Body of pancreas (tissue), 4 donors: ENCODE measurements at regions not wholly inside any gene's neighbourhood (a gene's known extent, or its start where the extent isn't known, plus 50 kb on each side); places are given as distances from the start of the nearest gene placed in this dataset.

ENCODE experiments used
- ATAC-seq: fragments of 150-250 bp; one replicate; pipeline ENCODE4 v1.9.1; 2016
- DNase-seq, 4 donors: peaks; one replicate each; pipeline ENCODE4 v3.0.0-alpha.2; 2019
- H3K27ac ChIP-seq, 4 donors: fragments of 200-600 bp; sonication (generic); 1 replicate in 3 of 4; 2 replicates in 1 of 4; pipeline versions ENCODE4 v1.5.1 to v1.6.1; 2016 to 2019; ENCODE audit warnings: mild to moderate bottlenecking in 1 of 4, mixed read lengths in 1 of 4, moderate library complexity in 1 of 4
- H3K27me3 ChIP-seq, 2 donors: fragments of 200-600 bp; sonication (generic); one replicate each; pipeline ENCODE4 v1.6.0; 2016; ENCODE audit warnings: mild to moderate bottlenecking in 1 of 2
- H3K36me3 ChIP-seq, 2 donors: fragments of 200-600 bp; sonication (generic); replicated peaks in 1 of 2; 2 replicates each; pipeline ENCODE4 v1.5.1; 2016; ENCODE audit warnings: low read depth in 2 of 2; ENCODE audit not compliant: insufficient read depth in 1 of 2
- H3K4me1 ChIP-seq: fragments of 200-600 bp; sonication (generic); one replicate; pipeline ENCODE4 v1.6.0; 2016
- H3K4me3 ChIP-seq, 2 donors: fragments of 200-600 bp; sonication (generic); 1 replicate in 1 of 2; 2 replicates in 1 of 2; pipeline ENCODE4 v1.5.1; 2016 to 2019
- H3K9me3 ChIP-seq, 3 donors: fragments of 200-600 bp; sonication (generic); 1 replicate in 2 of 3; 2 replicates in 1 of 3; pipeline ENCODE4 v1.5.1; 2016
- CTCF ChIP-seq, 7 experiments: fragments of 450-650 bp in 4 of 7; fragments of 200-600 bp in 3 of 7; sonication (generic) in 3 of 7; IDR thresholded peaks; one replicate each; pipeline ENCODE4 v1.5.1; 2016 to 2019; ENCODE audit warnings: antibody characterized with exemption in 7 of 7
- POLR2A ChIP-seq, 3 donors: fragments of 450-650 bp; IDR thresholded peaks; one replicate each; pipeline ENCODE4 v1.6.1; 2016; ENCODE audit warnings: antibody characterized with exemption in 3 of 3, mild to moderate bottlenecking in 2 of 3
- WGBS, 2 donors: methylation state at CpG; one replicate each; pipeline ENCODE4 v1.1.5; 2017; 5-methylcytosine and 5-hydroxymethylcytosine counted together
- intact Hi-C: fragments of 100-400 bp; cut with DNase I; formaldehyde crosslinking; loops from one replicate; pipeline ENCODE4 v1.15.1; 2023

GRCh38 chr9:15018096-15018637, 107.9 kb upstream of the FREM1 start:
- TF ChIP-seq POLR2A (IDR thresholded peaks at IDR 0.05) (no peak), CTCF (IDR thresholded peaks at IDR 0.05) (no peak)
- no peaks in the 10 kb centered on the region for H3K9me3 ChIP-seq
- no peaks in the 10 kb centered on the region for H3K4me1 ChIP-seq
- 72 to 95% methylated on average over 5 to 6 of the region's 6 CpGs for WGBS, 2 donors
- H3K27ac ChIP-seq: no peak overlapping the region
- H3K4me3 ChIP-seq: no peak overlapping the region
- H3K36me3 ChIP-seq: no peaks in the 10 kb centered on the region
- DNase-seq (no peak), ATAC-seq (no peak)
- no peaks in the 10 kb centered on the region for H3K27me3 ChIP-seq
- intact Hi-C loops: no loop called here

- H3K9me3 ChIP-seq: no peaks in the 10 kb centered on the region
- DNase-seq: no peak
- no peak overlapping the region for H3K27ac ChIP-seq
- no peak overlapping the region for H3K4me3 ChIP-seq
- no peaks in the 10 kb centered on the region for H3K4me1 ChIP-seq
- TF ChIP-seq POLR2A (IDR thresholded peaks at IDR 0.05) (no peak), CTCF (IDR thresholded peaks at IDR 0.05) (no peak)
- H3K36me3 ChIP-seq: no peaks in the 10 kb centered on the region
- ATAC-seq: no peak
- intact Hi-C loops: no loop called here
- no peaks in the 10 kb centered on the region for H3K27me3 ChIP-seq
Measured at GRCh38 chr9:15010581-15010980, 100.4 kb upstream of the FREM1 start.

- DNase-seq (no peak), ATAC-seq (no peak)
- intact Hi-C loops: no loop called here
- Histone ChIP-seq H3K4me1 (no peaks in the 10 kb centered on the region), H3K36me3 (no peaks in the 10 kb centered on the region), H3K27ac (no peak overlapping the region), H3K9me3 (no peaks in the 10 kb centered on the region), H3K27me3 (no peaks in the 10 kb centered on the region), H3K4me3 (no peak overlapping the region)
- 35 to 52% methylated on average over 1 of the region's 1 CpG for WGBS, 2 donors
- no peak for TF ChIP-seq CTCF (IDR thresholded peaks at IDR 0.05)
- TF ChIP-seq POLR2A (IDR thresholded peaks at IDR 0.05): no peak
Measured at GRCh38 chr9:15007698-15008097, 97.5 kb upstream of the FREM1 start.

GRCh38 chr9:14994738-14995137, 84.5 kb upstream of the FREM1 start:
- Histone ChIP-seq H3K4me1 (peaks cover 9% of the 10 kb centered on the region), H3K36me3 (no peaks in the 10 kb centered on the region), H3K27ac (no peak overlapping the region), H3K27me3 (no peaks in the 10 kb centered on the region), H3K9me3 (no peaks in the 10 kb centered on the region), H3K4me3 (no peak overlapping the region)
- no peak for DNase-seq
- ATAC-seq: no peak
- intact Hi-C loops: no loop called here
- WGBS, 2 donors: 79 to 81% methylated on average over 1 of the region's 1 CpG
- TF ChIP-seq CTCF (IDR thresholded peaks at IDR 0.05) (no peak), POLR2A (IDR thresholded peaks at IDR 0.05) (no peak)

GRCh38 chr9:14993901-14994554, 83.8 kb upstream of the FREM1 start:
- 73 to 77% methylated on average over 9 of the region's 9 CpGs for WGBS, 2 donors
- intact Hi-C loops: no loop called here
- TF ChIP-seq CTCF (IDR thresholded peaks at IDR 0.05) (no peak), POLR2A (IDR thresholded peaks at IDR 0.05) (no peak)
- H3K36me3 ChIP-seq: no peaks in the 10 kb centered on the region
- H3K4me1 ChIP-seq: peaks cover 9% of the 10 kb centered on the region
- no peak overlapping the region for H3K4me3 ChIP-seq
- H3K27me3 ChIP-seq: no peaks in the 10 kb centered on the region
- no peaks in the 10 kb centered on the region for H3K9me3 ChIP-seq
- ATAC-seq (no peak), DNase-seq (no peak)
- H3K27ac ChIP-seq: no peak overlapping the region
